Panc1 (cell line): ENCODE measurements at regions not wholly inside any gene's neighbourhood (a gene's known extent, or its start where the extent isn't known, plus 50 kb on each side); places are given as distances from the start of the nearest gene placed in this dataset.

ENCODE experiments used
- ATAC-seq: fragments of 200-7000 bp; cut with Tn5 transposase; 2 replicates; pipeline ENCODE4 v1.9.1; 2020; ENCODE audit warnings: mild to moderate bottlenecking, moderate library complexity
- BruUV-seq: library from RNA; stranded (reverse); fragments of 400-500 nt; replicated peaks from 2 replicates; lab custom pipeline; 2021; lab: Mats Ljungman, UMichigan
- CTCF ChIA-PET: fragments of 300-600 bp; sonication (Branson Sonifier 250); formaldehyde crosslinking; loops from one replicate; lab custom pipeline; 2022; ENCODE audit warnings: antibody characterized with exemption; lab: Charles Lee
- POLR2A ChIA-PET: fragments of 300-600 bp; sonication (Branson Sonifier 250); formaldehyde crosslinking; loops from one replicate; lab custom pipeline; 2022; ENCODE audit warnings: antibody characterized with exemption; lab: Charles Lee
- DNase-seq: peaks from one replicate; pipeline ENCODE4 v3.0.0-alpha.2; 2010; ENCODE audit warnings: low read depth, low spot score
- H3K27ac ChIP-seq: 2 replicates; pipeline ENCODE4 v1.5.1; 2011; ENCODE audit warnings: mild to moderate bottlenecking, low read length, inconsistent platforms
- H3K27me3 ChIP-seq: fragments of 200-500 bp; sonication (Bioruptor generic); 2 replicates; pipeline ENCODE4 v1.6.0; 2014; ENCODE audit warnings: low read length, inconsistent platforms; ENCODE audit not compliant: control insufficient read depth, insufficient read depth
- H3K36me3 ChIP-seq: fragments of 200-500 bp; sonication (Bioruptor generic); 2 replicates; pipeline ENCODE4 v1.5.1; 2014; ENCODE audit warnings: inconsistent platforms, mild to moderate bottlenecking, low read length, moderate library complexity; ENCODE audit not compliant: control insufficient read depth, insufficient read depth
- H3K4me1 ChIP-seq: 2 replicates; pipeline ENCODE4 v1.5.1; 2011; ENCODE audit warnings: inconsistent platforms, mild to moderate bottlenecking, low read length, moderate library complexity; ENCODE audit not compliant: control insufficient read depth, insufficient read depth
- H3K4me3 ChIP-seq, 2 experiments: 2 replicates each; pipeline ENCODE4 v1.5.1; 2011 to 2012; ENCODE audit warnings: low read depth in 2 of 2, low read length in 2 of 2, mild to moderate bottlenecking in 2 of 2, inconsistent platforms in 1 of 2, moderate library complexity in 1 of 2
- H3K9me3 ChIP-seq: fragments of 200-500 bp; sonication (Bioruptor generic); 2 replicates; pipeline ENCODE4 v1.5.1; 2014; ENCODE audit warnings: low read depth, mild to moderate bottlenecking, inconsistent platforms, low read length, moderate library complexity; ENCODE audit not compliant: control insufficient read depth, insufficient read depth
- CTCF ChIP-seq: fragments of 450-650 bp; IDR thresholded peaks from 2 replicates; pipeline ENCODE4 v1.5.1; 2017; ENCODE audit warnings: mild to moderate bottlenecking
- POLR2AphosphoS5 ChIP-seq: IDR thresholded peaks from 2 replicates; pipeline ENCODE4 v1.6.1; 2012; ENCODE audit warnings: mild to moderate bottlenecking, low read depth, low read length, moderate library complexity
- REST ChIP-seq, 2 experiments: IDR thresholded peaks; 2 replicates each; pipeline ENCODE4 v1.6.1; 2011 to 2012; ENCODE audit warnings: low read depth in 2 of 2, control low read depth in 1 of 2, low read length in 1 of 2, mild to moderate bottlenecking in 1 of 2, moderate library complexity in 1 of 2; ENCODE audit not compliant: insufficient read depth in 1 of 2
- SIN3A ChIP-seq: IDR thresholded peaks from 2 replicates; pipeline ENCODE4 v1.6.1; 2012; ENCODE audit warnings: low read depth, mild to moderate bottlenecking, low read length, moderate library complexity, borderline replicate concordance; ENCODE audit not compliant: insufficient read depth
- TCF7L2 ChIP-seq: IDR thresholded peaks from 2 replicates; pipeline ENCODE4 v1.6.1; 2011; ENCODE audit warnings: mild to moderate bottlenecking, low read depth, low read length, inconsistent platforms
- in situ Hi-C: cut with HindIII; loops from 2 replicates; pipeline ENCODE4 v1.10.0; 2016; ENCODE audit warnings: low sequenced_read_pairs, low pct_unique_long_range_greater_than_20kb
- intact Hi-C: fragments of 100-400 bp; cut with micrococcal nuclease; formaldehyde crosslinking; loops from one replicate; pipeline ENCODE4 v1.10.0; 2022; ENCODE audit not compliant: unreplicated experiment

DNA sequence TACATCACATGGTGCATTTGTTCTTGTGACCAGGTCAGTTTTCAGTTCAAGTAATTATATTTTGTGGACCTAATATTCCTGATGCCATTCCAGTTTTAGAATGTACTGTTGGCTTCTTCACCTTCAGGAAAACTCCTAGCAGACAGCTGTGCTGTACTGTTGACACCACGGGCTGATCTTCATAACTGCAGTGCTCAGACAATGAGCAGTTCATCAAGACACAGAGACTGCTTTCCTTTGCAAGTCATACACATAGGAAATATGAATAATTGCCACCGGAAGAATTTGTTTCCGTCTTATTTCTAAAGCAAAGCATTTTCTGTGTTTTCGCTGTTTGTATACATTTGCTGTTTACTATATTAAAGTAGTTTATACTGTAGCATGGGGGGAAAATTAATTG, 89.8 kb downstream of the C6orf118 start:
- H3K9me3 ChIP-seq = no peaks in the 10 kb centered on the region
- DNase-seq (no peak), ATAC-seq (no peak)
- no peaks in the 10 kb centered on the region for H3K4me1 ChIP-seq
- TF ChIP-seq REST (IDR thresholded peaks at IDR 0.05; ENCODE audit: insufficient read depth in 1 of 2, low read depth in 2 of 2, low read length in 1 of 2) = no peak
- TF ChIP-seq CTCF = no peak
- no peak for TF ChIP-seq POLR2AphosphoS5
- TF ChIP-seq SIN3A = no peak
- H3K36me3 ChIP-seq = no peaks in the 10 kb centered on the region
- in situ Hi-C loops (no loop called here), intact Hi-C loops (no loop called here)
- ChIA-PET POLR2A (no interaction called here), CTCF (no interaction called here)
- H3K27me3 ChIP-seq = 0 out of 2 replicates have a peak, but pooled peaks cover 2% of the 10 kb centered on the region
- no peak overlapping the region for H3K4me3 ChIP-seq
- no peak overlapping the region for H3K27ac ChIP-seq
- BruUV-seq = no TSS peak

- Histone ChIP-seq H3K9me3 (no peaks in the 10 kb centered on the region), H3K36me3 (no peaks in the 10 kb centered on the region), H3K4me3 (no peak overlapping the region), H3K27me3 (0 out of 2 replicates have a peak, but pooled peaks cover 2% of the 10 kb centered on the region), H3K4me1 (no peaks in the 10 kb centered on the region), H3K27ac (no peak overlapping the region)
- ChIA-PET POLR2A (no interaction called here), CTCF (no interaction called here)
- in situ Hi-C loops (no loop called here), intact Hi-C loops (no loop called here)
- TF ChIP-seq REST (IDR thresholded peaks at IDR 0.05; ENCODE audit: insufficient read depth in 1 of 2, low read depth in 2 of 2, low read length in 1 of 2) = no peak
- no peak for TF ChIP-seq CTCF
- no peak for TF ChIP-seq TCF7L2
- no peak for TF ChIP-seq SIN3A
- no peak for TF ChIP-seq POLR2AphosphoS5
- ATAC-seq = no peak
- no peak for DNase-seq
- no TSS peak for BruUV-seq
Measured at GRCh38 chr6:165218829-165219228, 90.6 kb downstream of the C6orf118 start.
